Natural killer cell treated with Interleukin-12 subunit alpha and Interleukin-12 subunit beta and Interleukin-15 and Interleukin-18, amount 100 ng/mL, for 72 hours (primary cell): ENCODE measurements at regions not wholly inside any gene's neighbourhood (a gene's known extent, or its start where the extent isn't known, plus 50 kb on each side); places are given as distances from the start of the nearest gene placed in this dataset.
"Not testable (repeated sequence)": the region's sequence is repeated elsewhere in the genome, so short reads cannot be mapped to it uniquely, and the experiment has no call there.

Experiments
- ATAC-seq, 2 donors: fragments of 150-1000 bp; cut with Tn5 transposase in 1 of 2; sonication (Bioruptor Pico), chemical (Tn5 transposase) in 1 of 2; 2 replicates each; pipeline ENCODE4 v1.10.0; 2021
- DNase-seq: peaks from one replicate; pipeline ENCODE4 v3.0.0; 2022; ENCODE audit warnings: low spot score
- H3K27ac Mint-ChIP-seq, 2 donors: 1 replicate in 1 of 2; 2 replicates in 1 of 2; pipeline ENCODE4 v1.8.0; 2022; ENCODE audit warnings: mixed read lengths in 2 of 2, mild to moderate bottlenecking in 1 of 2, moderate library complexity in 1 of 2
- H3K27me3 Mint-ChIP-seq, 2 donors: 1 replicate in 1 of 2; 2 replicates in 1 of 2; pipeline ENCODE4 v1.8.0; 2022; ENCODE audit warnings: mixed read lengths in 2 of 2
- H3K36me3 Mint-ChIP-seq: one replicate; pipeline ENCODE4 v1.8.0; 2022; ENCODE audit warnings: mixed read lengths
- H3K4me1 Mint-ChIP-seq, 2 donors: 1 replicate in 1 of 2; 2 replicates in 1 of 2; pipeline ENCODE4 v1.8.0; 2022; ENCODE audit warnings: low read depth in 2 of 2, mixed read lengths in 2 of 2, mild to moderate bottlenecking in 1 of 2
- H3K4me3 Mint-ChIP-seq: one replicate; pipeline ENCODE4 v1.8.0; 2022; ENCODE audit warnings: mixed read lengths
- H3K9me3 Mint-ChIP-seq: 2 replicates; pipeline ENCODE4 v1.8.0; 2022; ENCODE audit warnings: mixed read lengths

- H3K9me3 Mint-ChIP-seq = peaks cover 5% of the 10 kb centered on the region
Observed at GRCh38 chrX:121360280-121360679, 312.9 kb downstream of the GLUD2 start.

GRCh38 chrX:121365572-121366161, 318.3 kb downstream of the GLUD2 start:
- Mint-ChIP-seq H3K4me1 (no peaks in the 10 kb centered on the region), H3K9me3 (peaks cover 9% of the 10 kb centered on the region), H3K27me3 (no peaks in the 10 kb centered on the region), H3K4me3 (no peak overlapping the region), H3K27ac (no peak overlapping the region), H3K36me3 (peaks cover 5% of the 10 kb centered on the region)
- DNase-seq (no peak), ATAC-seq (no peak)

More at GRCh38 chrX:121360280-121360679, 312.9 kb downstream of the GLUD2 start:
- ATAC-seq (no peak), DNase-seq (no peak)
- Mint-ChIP-seq H3K4me3 (no peak overlapping the region), H3K27me3 (no peaks in the 10 kb centered on the region), H3K36me3 (peaks cover 5% of the 10 kb centered on the region), H3K4me1 (no peaks in the 10 kb centered on the region), H3K27ac (no peak overlapping the region)

- Mint-ChIP-seq H3K4me1 (no peaks in the 10 kb centered on the region), H3K36me3 (no peaks in the 10 kb centered on the region), H3K27me3 (no peaks in the 10 kb centered on the region), H3K27ac (no peak overlapping the region), H3K4me3 (no peak overlapping the region), H3K9me3 (peaks cover 1% of the 10 kb centered on the region)
- ATAC-seq = no peak
- no peak for DNase-seq
Observed at GRCh38 chrX:121374471-121374870, 327.1 kb downstream of the GLUD2 start.

GRCh38 chrX:121381915-121382314, 334.5 kb downstream of the GLUD2 start:
- H3K4me3 Mint-ChIP-seq, ATAC-seq, H3K4me1 Mint-ChIP-seq, DNase-seq, H3K36me3 Mint-ChIP-seq, H3K27me3 Mint-ChIP-seq, H3K9me3 Mint-ChIP-seq, H3K27ac Mint-ChIP-seq: not testable (repeated sequence)

GRCh38 chrX:121389976-121390714, 342.7 kb downstream of the GLUD2 start:
- no peaks in the 10 kb centered on the region for H3K4me1 Mint-ChIP-seq
- DNase-seq = no peak
- H3K27ac Mint-ChIP-seq = no peak overlapping the region
- no peaks in the 10 kb centered on the region for H3K36me3 Mint-ChIP-seq
- no peak overlapping the region for H3K4me3 Mint-ChIP-seq
- H3K27me3 Mint-ChIP-seq = no peaks in the 10 kb centered on the region
- no peaks in the 10 kb centered on the region for H3K9me3 Mint-ChIP-seq
- no peak for ATAC-seq

- no peaks in the 10 kb centered on the region for H3K27me3 Mint-ChIP-seq
- no peak overlapping the region for H3K27ac Mint-ChIP-seq
- DNase-seq (no peak), ATAC-seq (no peak)
- no peak overlapping the region for H3K4me3 Mint-ChIP-seq
- H3K9me3 Mint-ChIP-seq = no peaks in the 10 kb centered on the region
- no peaks in the 10 kb centered on the region for H3K4me1 Mint-ChIP-seq
- H3K36me3 Mint-ChIP-seq = no peaks in the 10 kb centered on the region
Observed at GRCh38 chrX:121405826-121406225, 358.4 kb downstream of the GLUD2 start.

- H3K4me3 Mint-ChIP-seq = no peak overlapping the region
- H3K27ac Mint-ChIP-seq = no peak overlapping the region
- H3K27me3 Mint-ChIP-seq = no peaks in the 10 kb centered on the region
- ATAC-seq (no peak), DNase-seq (no peak)
- no peaks in the 10 kb centered on the region for H3K36me3 Mint-ChIP-seq
- no peaks in the 10 kb centered on the region for H3K9me3 Mint-ChIP-seq
- no peaks in the 10 kb centered on the region for H3K4me1 Mint-ChIP-seq
Observed at GRCh38 chrX:121407627-121408026, 360.2 kb downstream of the GLUD2 start.

- not testable (repeated sequence) for H3K27ac Mint-ChIP-seq, ATAC-seq, DNase-seq, H3K36me3 Mint-ChIP-seq, H3K4me3 Mint-ChIP-seq, H3K4me1 Mint-ChIP-seq, H3K27me3 Mint-ChIP-seq, H3K9me3 Mint-ChIP-seq
Observed at GRCh38 chrX:121431514-121431913, 384.1 kb downstream of the GLUD2 start.

- H3K9me3 Mint-ChIP-seq = no peaks in the 10 kb centered on the region
- no peak overlapping the region for H3K4me3 Mint-ChIP-seq
- no peaks in the 10 kb centered on the region for H3K4me1 Mint-ChIP-seq
- H3K27ac Mint-ChIP-seq = no peak overlapping the region
- ATAC-seq = no peak
- no peaks in the 10 kb centered on the region for H3K36me3 Mint-ChIP-seq
- DNase-seq = no peak
- H3K27me3 Mint-ChIP-seq = no peaks in the 10 kb centered on the region
Observed at GRCh38 chrX:121433289-121433688, 385.9 kb downstream of the GLUD2 start.

- H3K9me3 Mint-ChIP-seq, H3K27ac Mint-ChIP-seq, H3K4me1 Mint-ChIP-seq, H3K27me3 Mint-ChIP-seq, H3K4me3 Mint-ChIP-seq, DNase-seq, H3K36me3 Mint-ChIP-seq, ATAC-seq: not testable (repeated sequence)
Observed at GRCh38 chrX:121437666-121438065, 390.3 kb downstream of the GLUD2 start.

GRCh38 chrX:121455890-121456289, 408.5 kb downstream of the GLUD2 start:
- no peaks in the 10 kb centered on the region for H3K4me1 Mint-ChIP-seq
- no peak for DNase-seq

GRCh38 chrX:121456315-121456714, 408.9 kb downstream of the GLUD2 start:
- H3K4me3 Mint-ChIP-seq = no peak overlapping the region
- H3K27ac Mint-ChIP-seq = no peak overlapping the region
- DNase-seq (no peak), ATAC-seq (no peak)
- H3K27me3 Mint-ChIP-seq = no peaks in the 10 kb centered on the region
- H3K4me1 Mint-ChIP-seq = no peaks in the 10 kb centered on the region
- peaks cover 4% of the 10 kb centered on the region for H3K9me3 Mint-ChIP-seq
- H3K36me3 Mint-ChIP-seq = no peaks in the 10 kb centered on the region

More at GRCh38 chrX:121455890-121456289, 408.5 kb downstream of the GLUD2 start:
- H3K27ac Mint-ChIP-seq = no peak overlapping the region
- H3K36me3 Mint-ChIP-seq = no peaks in the 10 kb centered on the region
- ATAC-seq = no peak
- H3K27me3 Mint-ChIP-seq = no peaks in the 10 kb centered on the region
- peaks cover 4% of the 10 kb centered on the region for H3K9me3 Mint-ChIP-seq
- H3K4me3 Mint-ChIP-seq = no peak overlapping the region

GRCh38 chrX:121457096-121457495, 409.7 kb downstream of the GLUD2 start:
- DNase-seq (no peak), ATAC-seq (no peak)
- Mint-ChIP-seq H3K27ac (no peak overlapping the region), H3K4me1 (no peaks in the 10 kb centered on the region), H3K9me3 (peaks cover 4% of the 10 kb centered on the region), H3K4me3 (no peak overlapping the region), H3K27me3 (no peaks in the 10 kb centered on the region), H3K36me3 (no peaks in the 10 kb centered on the region)

GRCh38 chrX:121479406-121479805, 432.0 kb downstream of the GLUD2 start:
- Mint-ChIP-seq H3K9me3 (peaks cover 4% of the 10 kb centered on the region), H3K4me3 (no peak overlapping the region), H3K27ac (no peak overlapping the region), H3K36me3 (no peaks in the 10 kb centered on the region), H3K4me1 (no peaks in the 10 kb centered on the region), H3K27me3 (no peaks in the 10 kb centered on the region)
- DNase-seq = no peak
- no peak for ATAC-seq

- Mint-ChIP-seq H3K36me3 (no peaks in the 10 kb centered on the region), H3K4me3 (no peak overlapping the region), H3K27ac (no peak overlapping the region), H3K4me1 (no peaks in the 10 kb centered on the region), H3K9me3 (peaks cover 4% of the 10 kb centered on the region), H3K27me3 (no peaks in the 10 kb centered on the region)
- ATAC-seq (no peak), DNase-seq (no peak)
Observed at GRCh38 chrX:121496966-121497365, 449.6 kb downstream of the GLUD2 start.
